ENCODE measurements at regions not wholly inside any gene's neighbourhood (a gene's known extent, or its start where the extent isn't known, plus 50 kb on each side); places are given as distances from the start of the nearest gene placed in this dataset.
"Not testable (repeated sequence)": the region's sequence is repeated elsewhere in the genome, so short reads cannot be mapped to it uniquely, and the experiment has no call there.

- no peak for ATAC-seq
Observed at GRCh38 chr12:114616081-114616480, 67.9 kb downstream of the TBX3 start.

GRCh38 chr12:114614040-114614439 lies 69.9 kb downstream of the TBX3 start:
- ATAC-seq, result no peak

DNA sequence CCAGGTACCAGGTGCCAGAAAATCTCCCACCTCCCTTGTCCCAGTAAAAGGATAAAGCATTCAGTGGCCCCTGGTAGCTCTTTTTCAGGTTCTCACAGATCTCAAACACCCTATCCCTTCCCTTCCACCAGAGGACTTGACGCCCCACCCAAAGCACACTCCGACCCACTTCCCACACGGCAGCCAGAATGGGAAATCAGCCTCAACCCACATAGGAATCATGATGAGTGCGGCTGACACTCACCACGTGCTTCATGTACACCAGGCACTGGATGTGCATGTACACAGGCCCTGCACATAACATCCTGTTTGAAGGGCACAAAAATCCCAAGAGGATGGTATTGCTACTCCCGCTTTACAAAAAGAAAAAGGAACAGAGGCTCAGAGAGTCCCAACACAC lies 71.9 kb downstream of the TBX3 start:
- no peak for ATAC-seq

GRCh38 chr12:114611145-114612018 lies 72.6 kb downstream of the TBX3 start:
- ATAC-seq, result no peak

GRCh38 chr12:114608509-114608908 lies 75.5 kb downstream of the TBX3 start:
- no peak for ATAC-seq

DNA sequence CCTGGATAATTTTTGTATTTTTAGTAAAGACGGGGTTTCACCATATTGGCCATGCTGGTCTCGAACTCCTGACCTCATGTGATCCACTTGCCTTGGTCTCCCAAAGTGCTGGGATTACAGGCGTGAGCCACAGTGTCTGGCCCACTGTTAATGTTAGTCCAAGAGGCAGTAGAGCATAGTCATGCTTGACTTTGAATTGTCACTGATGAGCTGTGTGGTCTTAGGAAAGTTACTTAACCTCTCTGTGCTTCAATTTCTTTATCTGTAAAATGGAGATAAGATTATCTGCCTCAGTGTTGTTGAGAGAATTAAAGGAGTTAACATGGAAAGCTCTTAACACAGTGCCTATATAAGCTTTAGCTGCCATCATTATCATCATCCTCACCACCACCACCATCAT lies 78.1 kb downstream of the TBX3 start:
- ATAC-seq, result no peak

DNA sequence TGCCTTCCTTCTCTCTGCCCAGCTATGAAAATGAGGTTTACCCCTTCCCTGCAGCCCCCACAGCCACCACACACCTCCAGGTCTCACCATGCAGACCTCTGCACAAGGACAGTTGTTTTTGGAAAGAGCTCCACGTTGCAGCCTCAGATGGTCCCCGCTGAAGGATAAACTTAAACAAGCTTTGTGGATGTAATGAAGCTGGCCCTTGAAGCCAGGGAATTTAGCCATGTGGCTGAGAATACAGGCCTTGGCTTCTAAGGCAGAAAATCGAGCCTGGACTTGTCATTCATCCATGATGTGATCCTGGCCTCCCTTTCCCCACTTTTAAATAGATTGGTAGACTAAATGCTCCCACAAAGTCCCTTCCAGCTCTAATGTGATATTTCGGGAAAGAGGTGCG lies 79.4 kb downstream of the TBX3 start:
- ATAC-seq, result no peak

DNA sequence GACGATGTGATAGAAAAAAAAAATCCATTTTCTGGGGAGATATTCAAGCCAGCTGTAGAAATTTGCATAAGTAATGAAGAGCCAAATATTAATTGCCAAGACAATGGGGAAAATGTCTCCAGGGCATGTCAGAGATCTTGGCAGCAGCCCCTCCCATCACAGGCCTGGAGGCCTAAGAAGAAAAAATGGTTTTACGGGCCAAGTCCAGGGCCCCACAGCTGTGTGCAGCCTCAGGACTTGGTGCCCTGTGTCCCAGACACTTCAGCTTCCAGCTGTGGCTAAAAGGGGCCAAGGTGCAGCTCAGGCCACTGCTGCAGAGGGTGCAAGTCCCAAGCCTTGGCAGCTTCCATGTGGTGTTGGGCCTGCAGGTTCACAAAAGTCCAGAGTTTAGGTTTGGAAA lies 83.4 kb downstream of the TBX3 start:
- ATAC-seq, result not testable (repeated sequence)

DNA sequence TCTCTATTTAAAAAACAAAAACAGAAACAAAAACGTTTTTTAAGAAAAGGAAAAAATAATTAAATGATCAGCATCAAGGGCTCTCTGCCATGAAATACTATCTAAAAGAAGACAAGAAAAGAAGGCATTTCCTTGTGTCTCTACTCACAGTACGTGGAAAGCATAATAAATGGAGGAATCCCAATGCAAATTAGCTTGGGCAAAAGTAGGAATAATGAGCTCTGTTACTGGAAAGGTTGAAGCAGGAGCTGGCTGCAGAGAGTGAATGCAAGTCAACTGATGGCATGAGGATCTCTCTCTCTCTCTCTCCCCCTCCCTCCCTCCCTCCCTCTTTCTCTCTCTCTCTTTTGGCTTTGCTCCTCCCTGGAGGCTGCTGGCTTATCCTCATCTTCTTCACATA lies 85.9 kb downstream of the TBX3 start:
- ATAC-seq, result no peak

- no peak for ATAC-seq
Observed at GRCh38 chr12:114592946-114593345, 91.0 kb downstream of the TBX3 start.

- ATAC-seq, result no peak
Observed at GRCh38 chr12:114588061-114588460, 95.9 kb downstream of the TBX3 start.

GRCh38 chr12:114580306-114580705 lies 103.7 kb downstream of the TBX3 start:
- ATAC-seq, result no peak

DNA sequence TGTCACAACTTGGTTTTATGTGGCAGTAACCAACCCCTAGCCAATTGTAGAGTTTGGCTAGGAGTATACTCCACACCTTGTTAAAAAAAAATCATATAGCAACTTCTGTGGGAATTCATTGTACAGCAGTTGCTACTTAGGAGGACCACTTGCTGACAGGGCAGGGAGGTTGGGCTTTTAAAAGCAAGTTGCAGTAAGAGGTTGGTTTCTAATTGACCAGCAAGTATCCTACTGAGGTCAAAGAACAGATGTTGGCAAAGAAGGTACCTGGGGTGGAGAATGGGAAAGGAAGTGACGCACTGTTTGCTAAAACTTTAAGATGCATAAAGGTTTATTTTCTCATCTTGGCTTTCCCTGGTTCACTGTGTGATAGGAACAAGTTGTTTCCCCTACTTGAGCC lies 104.6 kb downstream of the TBX3 start:
- no peak for ATAC-seq

DNA sequence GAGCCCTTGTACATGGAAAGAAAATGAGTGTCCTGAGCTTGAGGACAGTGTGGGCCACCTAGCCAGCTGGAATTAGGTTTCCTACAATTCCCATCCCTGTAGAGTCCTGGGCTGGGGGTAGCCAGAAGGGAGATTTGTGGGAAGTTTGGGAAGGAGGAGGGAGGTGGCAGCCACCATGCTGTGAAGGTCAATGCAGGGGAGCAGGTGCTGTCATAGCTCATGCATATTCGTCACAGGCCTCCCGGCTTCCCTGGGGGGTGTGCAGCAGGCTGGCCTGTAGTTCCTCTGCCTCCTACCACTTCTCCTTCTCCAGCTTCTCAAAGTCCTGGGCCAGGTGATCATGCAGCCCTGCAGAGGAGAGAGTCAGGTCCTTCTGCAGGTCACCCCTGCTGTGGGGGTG lies 121.3 kb downstream of the TBX3 start:
- ATAC-seq, result no peak

DNA sequence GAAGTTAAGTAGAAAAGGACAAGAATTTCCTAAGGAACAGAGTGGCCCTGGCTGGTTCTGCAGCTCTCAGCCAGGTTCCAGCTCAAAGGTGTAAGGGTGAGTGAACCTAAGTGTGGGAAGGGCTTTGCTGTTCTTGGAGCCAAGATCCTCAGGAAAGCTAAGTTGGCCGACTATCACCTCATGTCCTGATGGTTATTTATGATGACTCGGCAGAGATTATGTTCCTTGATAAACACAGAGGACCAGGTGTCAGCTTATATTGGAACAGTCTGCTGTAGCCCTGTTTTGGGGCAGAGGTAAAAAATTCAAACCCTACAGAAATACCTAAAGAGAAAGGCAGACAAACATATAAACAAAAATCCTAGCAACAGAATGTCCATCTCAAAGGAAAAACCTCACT lies 128.5 kb downstream of the TBX3 start:
- ATAC-seq, result no peak

DNA sequence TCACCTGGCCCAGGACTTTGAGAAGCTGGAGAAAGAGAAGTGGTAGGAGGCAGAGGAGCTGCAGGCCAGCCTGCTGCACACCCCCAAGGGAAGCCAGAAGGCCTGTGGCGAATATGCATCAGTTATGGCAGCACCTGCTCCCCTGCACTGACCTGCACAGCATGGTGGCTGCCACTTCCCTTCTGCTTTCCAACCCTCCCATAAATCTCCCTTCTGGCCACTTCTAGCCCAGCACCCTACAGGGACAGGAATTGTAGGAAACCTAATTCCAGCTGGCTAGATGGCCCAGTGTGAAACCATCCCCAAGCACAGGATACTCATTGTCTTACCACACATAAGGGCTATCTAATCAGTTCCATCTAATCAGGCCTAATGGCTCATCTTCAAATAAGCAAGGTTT lies 136.3 kb downstream of the TBX3 start:
- ATAC-seq, result no peak

- ATAC-seq, result no peak
Observed at GRCh38 chr12:114530417-114530816, 124.5 kb upstream of the TBX5 start.

GRCh38 chr12:114529966-114530365 lies 124.0 kb upstream of the TBX5 start:
- no peak for ATAC-seq

- no peak for ATAC-seq
Observed at GRCh38 chr12:114528766-114529165, 122.8 kb upstream of the TBX5 start.

- not testable (repeated sequence) for ATAC-seq
Observed at GRCh38 chr12:114521160-114521559, 115.2 kb upstream of the TBX5 start.

DNA sequence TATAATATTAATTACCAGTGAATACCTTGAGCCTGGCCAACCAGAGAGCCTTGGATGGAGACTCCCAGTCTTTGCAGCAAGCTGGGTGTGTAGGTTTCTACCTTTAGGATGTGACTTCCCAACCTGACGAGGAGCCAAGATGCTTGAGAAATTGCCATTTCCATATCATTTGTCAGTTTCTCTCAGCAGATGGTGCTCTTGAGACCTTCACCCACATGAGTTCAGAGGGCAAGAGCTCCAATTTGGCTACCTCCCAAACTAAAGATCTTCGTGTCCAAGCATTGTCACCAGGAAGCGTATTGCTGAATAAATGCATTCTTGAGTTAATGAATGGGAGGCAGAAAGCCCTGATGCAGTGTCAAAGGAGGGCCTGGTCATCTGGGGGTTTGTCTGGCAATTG lies 106.4 kb upstream of the TBX5 start:
- ATAC-seq, result no peak

GRCh38 chr12:114508529-114509129 lies 102.7 kb upstream of the TBX5 start:
- ATAC-seq, result peak; percentile 32 to 38

DNA sequence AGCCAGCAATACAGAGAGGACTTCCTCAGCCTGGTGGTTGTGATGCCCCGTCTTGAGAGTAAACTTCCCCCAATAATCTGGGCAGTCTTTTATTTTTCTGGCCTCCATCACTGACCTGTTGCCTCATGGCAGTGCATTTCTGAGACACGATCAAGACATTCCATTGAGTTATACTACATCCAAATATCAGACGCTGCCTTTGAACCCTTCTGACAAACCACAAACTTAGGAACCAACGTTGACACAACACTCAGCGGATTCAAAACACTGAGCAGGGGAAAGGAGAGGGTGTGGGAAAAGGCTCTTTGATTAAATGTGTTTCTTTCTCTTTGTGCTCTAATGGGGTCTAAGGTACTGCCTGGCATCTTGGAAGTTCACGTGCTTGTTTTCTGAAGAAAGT lies 100.7 kb upstream of the TBX5 start:
- no peak for ATAC-seq

GRCh38 chr12:114504311-114504710 lies 98.4 kb upstream of the TBX5 start:
- ATAC-seq, result no peak

- no peak for ATAC-seq
Observed at GRCh38 chr12:114501474-114501807, 95.5 kb upstream of the TBX5 start.

Data from activated CD4-positive, CD25-positive, alpha-beta regulatory T cell treated with anti-CD3 and anti-CD28 coated beads, Interleukin-2, amount 50 U/mL, for 24 hours (primary cell).